ENCODE measurements at regions not wholly inside any gene's neighbourhood (a gene's known extent, or its start where the extent isn't known, plus 50 kb on each side); places are given as distances from the start of the nearest gene placed in this dataset.

- no peak for TF ChIP-seq CTCF (conservative IDR thresholded peaks at IDR 0.05 in 1 of 2, IDR thresholded peaks at IDR 0.05 in 1 of 2; ENCODE audit: low read depth in 1 of 2, low read length in 2 of 2)
- no peak for TF ChIP-seq EZH2 (IDR thresholded peaks at IDR 0.05; ENCODE audit: low read length, missing control alignments)
Measured at GRCh38 chr13:55347528-55347927, 1793.2 kb upstream of the PRR20A start.
